HL-60 (cell line): ENCODE measurements at regions not wholly inside any gene's neighbourhood (a gene's known extent, or its start where the extent isn't known, plus 50 kb on each side); places are given as distances from the start of the nearest gene placed in this dataset.

Source experiments
- DNase-seq, 2 experiments: peaks; one replicate each; pipeline ENCODE4 v3.0.0-alpha.2; 2010 to 2020; ENCODE audit warnings: low read depth in 1 of 2, low spot score in 1 of 2
- H3K27ac ChIP-seq: fragments of 250-450 bp; sonication (Bioruptor Pico); replicated peaks from 2 replicates; pipeline ENCODE4 v1.5.1; 2020; ENCODE audit warnings: mild to moderate bottlenecking, moderate library complexity
- H3K27me3 ChIP-seq: fragments of 250-450 bp; sonication (Bioruptor Pico); 2 replicates; pipeline ENCODE4 v1.5.1; 2021; ENCODE audit warnings: mild to moderate bottlenecking, moderate library complexity; ENCODE audit not compliant: insufficient read depth, poor library complexity, severe bottlenecking
- H3K4me3 ChIP-seq: replicated peaks from 2 replicates; pipeline ENCODE4 v1.5.1; 2011; ENCODE audit warnings: mild to moderate bottlenecking, control low read depth, low read length; ENCODE audit not compliant: insufficient read depth
- CTCF ChIP-seq: IDR thresholded peaks from one replicate; pipeline ENCODE4 v1.5.1; 2011; ENCODE audit warnings: low read length, control low read depth, inconsistent platforms; ENCODE audit not compliant: insufficient read depth
- GABPA ChIP-seq: IDR thresholded peaks from 2 replicates; pipeline ENCODE4 v1.6.1; 2012; ENCODE audit warnings: low read depth
- POLR2AphosphoS5 ChIP-seq: IDR thresholded peaks from 2 replicates; pipeline ENCODE4 v1.6.1; 2012; ENCODE audit warnings: low read depth
- REST ChIP-seq: IDR thresholded peaks from 2 replicates; pipeline ENCODE4 v1.6.1; 2012; ENCODE audit warnings: low read depth; ENCODE audit not compliant: insufficient replicate concordance
- SPI1 ChIP-seq: IDR thresholded peaks from 2 replicates; pipeline ENCODE4 v1.6.1; 2012; ENCODE audit warnings: low read depth, mild to moderate bottlenecking, borderline replicate concordance

- Histone ChIP-seq H3K27me3 (no peaks in the 10 kb centered on the region), H3K4me3 (no peak overlapping the region), H3K27ac (no peak overlapping the region)
- no peak for TF ChIP-seq POLR2AphosphoS5
- no peak for TF ChIP-seq GABPA
- TF ChIP-seq REST, result no peak
- no peak for TF ChIP-seq CTCF
- no peak for TF ChIP-seq SPI1
- no peak for DNase-seq
Measured at GRCh38 chr2:10966741-10967140, 55.0 kb downstream of the KCNF1 start.

GRCh38 chr2:10968176-10968575, 56.4 kb downstream of the KCNF1 start:
- H3K27ac ChIP-seq, result no peak overlapping the region
- no peak overlapping the region for H3K4me3 ChIP-seq
- DNase-seq, result no peak
- H3K27me3 ChIP-seq, result no peaks in the 10 kb centered on the region
- TF ChIP-seq REST (no peak), CTCF (no peak), SPI1 (no peak), POLR2AphosphoS5 (no peak), GABPA (no peak)

GRCh38 chr2:10970666-10971065, 58.9 kb downstream of the KCNF1 start:
- Histone ChIP-seq H3K27me3 (no peaks in the 10 kb centered on the region), H3K27ac (no peak overlapping the region), H3K4me3 (no peak overlapping the region)
- TF ChIP-seq CTCF (no peak), REST (no peak), GABPA (no peak), SPI1 (no peak), POLR2AphosphoS5 (no peak)
- no peak for DNase-seq
